Prostate gland (tissue), 2 donors: ENCODE measurements at regions not wholly inside any gene's neighbourhood (a gene's known extent, or its start where the extent isn't known, plus 50 kb on each side); places are given as distances from the start of the nearest gene placed in this dataset.

Experiments used
- CTCF ChIP-seq, 4 experiments: fragments of 200-600 bp in 2 of 4; fragments of 450-650 bp in 2 of 4; sonication (generic) in 2 of 4; IDR thresholded peaks; 1 replicate in 3 of 4; 2 replicates in 1 of 4; pipeline ENCODE4 v1.5.1; 2016 to 2019; ENCODE audit warnings: antibody characterized with exemption in 4 of 4, mild to moderate bottlenecking in 2 of 4, moderate library complexity in 2 of 4
- POLR2A ChIP-seq: fragments of 450-650 bp; IDR thresholded peaks from one replicate; pipeline ENCODE4 v1.6.1; 2016; ENCODE audit warnings: antibody characterized with exemption, mild to moderate bottlenecking
- POLR2AphosphoS5 ChIP-seq: sonication (generic); formaldehyde crosslinking; IDR thresholded peaks from one replicate; pipeline ENCODE4 v1.6.1; 2017; ENCODE audit warnings: antibody characterized with exemption

GRCh38 chr20:24816907-24817306 is 132.2 kb upstream of the CST7 start:
- TF ChIP-seq CTCF (IDR thresholded peaks at IDR 0.05) (no peak), POLR2A (no peak), POLR2AphosphoS5 (no peak)
